Pancreas (tissue), 10 donors: ENCODE measurements at regions not wholly inside any gene's neighbourhood (a gene's known extent, or its start where the extent isn't known, plus 50 kb on each side); places are given as distances from the start of the nearest gene placed in this dataset.

Experiments
- ATAC-seq, 4 donors: fragments of 200-7000 bp; cut with Tn5 transposase; one replicate each; pipeline versions ENCODE4 v1.8.0 to v1.9.1; 2020; ENCODE audit warnings: mild to moderate bottlenecking in 4 of 4, moderate library complexity in 4 of 4
- DNase-seq, 6 donors: peaks; one replicate each; pipeline ENCODE4 v3.0.0-alpha.2; 2020
- FAIRE-seq: peaks from 2 replicates; lab custom pipeline; 2012; peaks lifted over from hg19 to GRCh38; lab: Jason Lieb, UNC
- H3K27ac ChIP-seq, 4 donors: fragments of 200-600 bp; sonication (generic); 1 replicate in 3 of 4; 2 replicates in 1 of 4; pipeline versions ENCODE4 v1.5.0 to v1.8.0; 2020
- H3K27me3 ChIP-seq, 4 donors: fragments of 200-600 bp; one replicate each; pipeline ENCODE4 v1.8.0; 2021
- H3K36me3 ChIP-seq, 3 donors: fragments of 200-600 bp; sonication (generic) in 1 of 3; one replicate each; pipeline versions ENCODE4 v1.5.0 to v1.8.0; 2020 to 2021
- H3K4me1 ChIP-seq, 3 donors: fragments of 200-600 bp; one replicate each; pipeline ENCODE4 v1.8.0; 2021
- H3K4me3 ChIP-seq, 4 donors: fragments of 200-600 bp; sonication (generic) in 2 of 4; one replicate each; pipeline versions ENCODE4 v1.5.0 to v1.8.0; 2020 to 2021
- H3K9me3 ChIP-seq, 4 donors: fragments of 200-600 bp; one replicate each; pipeline ENCODE4 v1.8.0; 2021
- CTCF ChIP-seq, 4 donors: fragments of 200-600 bp; sonication (generic) in 3 of 4; IDR thresholded peaks; one replicate each; pipeline versions ENCODE4 v1.5.0 to v1.8.0; 2021; ENCODE audit warnings: antibody characterized with exemption in 4 of 4
- WGBS, 2 donors: extraction: QIAGEN DNeasy Blood & Tissue Kit; methylation state at CpG; one replicate each; pipeline ENCODE4 v1.1.7; 2013; 5-methylcytosine and 5-hydroxymethylcytosine counted together
- intact Hi-C, 3 donors: fragments of 100-400 bp; cut with DNase I; formaldehyde crosslinking; loops; one replicate each; pipeline versions ENCODE4 v1.11.1 to v1.14.2; 2022
- donor health status: healthy with polysubstance abuse.
- donor health status: DM: no; HTN: no; CAD: no; lungs with moderate emphysema.
- donor health status: DM: no; HTN: no; CAD: no.
- donor health status: control.
- donor health status: control.
- donor health status: Bipolar disorder and iron deficiency.
- donor health status: DM: yes; HTN: yes; CAD: no.
- donor health status: DM: no; HTN: no; CAD: no.
- donor health status: DM: no; HTN: no; CAD: no.
- donor health status: DM: yes; HTN: yes; CAD: no.

GRCh38 chr5:62144401-62145022 is 161.5 kb upstream of the KIF2A start:
- peak overlapping the region in 1 of 4 donors; percentile 18 for H3K27ac ChIP-seq
- H3K4me3 ChIP-seq, result no peak overlapping the region
- peak; percentile 86 to 96 (median 94) for ATAC-seq
- peak in 4 of 6 donors; percentile 25 to 48 (median 42) for DNase-seq
- intact Hi-C loops, result no loop called here
- peaks cover 0 to 10% (median 8%) of the 10 kb centered on the region in 3 donors for H3K4me1 ChIP-seq
- H3K36me3 ChIP-seq, result no peaks in the 10 kb centered on the region
- no peaks in the 10 kb centered on the region for H3K9me3 ChIP-seq
- no peak for FAIRE-seq
- no peaks in the 10 kb centered on the region for H3K27me3 ChIP-seq
- no peak for TF ChIP-seq CTCF (IDR thresholded peaks at IDR 0.05)
- 56 to 58% methylated on average over 5 of the region's 5 CpGs for WGBS, 2 donors

- Histone ChIP-seq H3K27ac (no peak overlapping the region), H3K4me3 (no peak overlapping the region), H3K9me3 (no peaks in the 10 kb centered on the region), H3K36me3 (no peaks in the 10 kb centered on the region), H3K4me1 (no peaks in the 10 kb centered on the region), H3K27me3 (no peaks in the 10 kb centered on the region)
- DNase-seq (no peak), FAIRE-seq (no peak), ATAC-seq (no peak)
- intact Hi-C loops, result no loop called here
- no peak for TF ChIP-seq CTCF (IDR thresholded peaks at IDR 0.05)
- WGBS, 2 donors, result 69 to 72% methylated on average over 4 of the region's 4 CpGs
These were observed 156.1 kb upstream of the KIF2A start for GRCh38 chr5:62149879-62150278.

- no peak for FAIRE-seq
- 56 to 61% methylated on average over 4 of the region's 4 CpGs for WGBS, 2 donors
- no peaks in the 10 kb centered on the region for H3K27me3 ChIP-seq
These were observed 153.5 kb upstream of the KIF2A start for GRCh38 chr5:62152394-62153087.

GRCh38 chr5:62154758-62155157 is 151.2 kb upstream of the KIF2A start:
- H3K27ac ChIP-seq, result no peak overlapping the region
- ATAC-seq, result no peak
- TF ChIP-seq CTCF (IDR thresholded peaks at IDR 0.05), result no peak
- no peaks in the 10 kb centered on the region for H3K27me3 ChIP-seq
- intact Hi-C loops, result no loop called here
- no peak overlapping the region for H3K4me3 ChIP-seq
- H3K9me3 ChIP-seq, result no peaks in the 10 kb centered on the region
- H3K4me1 ChIP-seq, result no peaks in the 10 kb centered on the region
- DNase-seq, result no peak
- FAIRE-seq, result no peak
- H3K36me3 ChIP-seq, result no peaks in the 10 kb centered on the region

More at GRCh38 chr5:62152394-62153087, 153.5 kb upstream of the KIF2A start:
- DNase-seq, result no peak
- Histone ChIP-seq H3K27ac (no peak overlapping the region), H3K4me1 (no peaks in the 10 kb centered on the region), H3K9me3 (no peaks in the 10 kb centered on the region), H3K36me3 (no peaks in the 10 kb centered on the region), H3K4me3 (no peak overlapping the region)
- ATAC-seq, result no peak
- intact Hi-C loops, result no loop called here
- no peak for TF ChIP-seq CTCF (IDR thresholded peaks at IDR 0.05)

- intact Hi-C loops, result no loop called here
- DNase-seq (no peak), FAIRE-seq (no peak), ATAC-seq (no peak)
- no peaks in the 10 kb centered on the region for H3K36me3 ChIP-seq
- TF ChIP-seq CTCF (IDR thresholded peaks at IDR 0.05), result no peak
- no peaks in the 10 kb centered on the region for H3K9me3 ChIP-seq
- H3K27me3 ChIP-seq, result no peaks in the 10 kb centered on the region
- WGBS, 2 donors, result 81 to 95% methylated on average over 3 of the region's 3 CpGs
- H3K4me3 ChIP-seq, result no peak overlapping the region
- H3K4me1 ChIP-seq, result no peaks in the 10 kb centered on the region
- H3K27ac ChIP-seq, result no peak overlapping the region
These were observed 150.0 kb upstream of the KIF2A start for GRCh38 chr5:62155988-62156387.
